ENCODE measurements at regions not wholly inside any gene's neighbourhood (a gene's known extent, or its start where the extent isn't known, plus 50 kb on each side); places are given as distances from the start of the nearest gene placed in this dataset.

DNA sequence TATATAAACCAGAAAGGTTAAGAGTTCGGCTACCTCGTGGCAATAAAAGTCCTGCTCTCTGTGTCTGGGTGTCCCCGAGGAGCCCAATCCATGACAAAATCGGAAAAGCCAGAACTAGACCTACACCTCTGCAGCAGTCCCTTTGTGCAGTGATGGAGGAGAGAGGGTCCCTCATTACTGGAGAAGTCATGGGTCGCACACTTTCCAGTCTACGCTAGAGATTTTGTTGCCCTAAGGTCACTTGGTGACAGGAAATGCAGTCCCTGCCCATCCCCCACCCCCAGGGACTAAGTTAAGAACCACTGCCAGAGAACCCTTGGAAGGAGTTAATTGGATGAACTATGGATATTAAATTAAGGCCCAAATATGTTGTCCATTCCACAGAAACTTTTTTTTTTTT is 104.4 kb upstream of the ATF7IP start:
- TF ChIP-seq, protein P1, sequence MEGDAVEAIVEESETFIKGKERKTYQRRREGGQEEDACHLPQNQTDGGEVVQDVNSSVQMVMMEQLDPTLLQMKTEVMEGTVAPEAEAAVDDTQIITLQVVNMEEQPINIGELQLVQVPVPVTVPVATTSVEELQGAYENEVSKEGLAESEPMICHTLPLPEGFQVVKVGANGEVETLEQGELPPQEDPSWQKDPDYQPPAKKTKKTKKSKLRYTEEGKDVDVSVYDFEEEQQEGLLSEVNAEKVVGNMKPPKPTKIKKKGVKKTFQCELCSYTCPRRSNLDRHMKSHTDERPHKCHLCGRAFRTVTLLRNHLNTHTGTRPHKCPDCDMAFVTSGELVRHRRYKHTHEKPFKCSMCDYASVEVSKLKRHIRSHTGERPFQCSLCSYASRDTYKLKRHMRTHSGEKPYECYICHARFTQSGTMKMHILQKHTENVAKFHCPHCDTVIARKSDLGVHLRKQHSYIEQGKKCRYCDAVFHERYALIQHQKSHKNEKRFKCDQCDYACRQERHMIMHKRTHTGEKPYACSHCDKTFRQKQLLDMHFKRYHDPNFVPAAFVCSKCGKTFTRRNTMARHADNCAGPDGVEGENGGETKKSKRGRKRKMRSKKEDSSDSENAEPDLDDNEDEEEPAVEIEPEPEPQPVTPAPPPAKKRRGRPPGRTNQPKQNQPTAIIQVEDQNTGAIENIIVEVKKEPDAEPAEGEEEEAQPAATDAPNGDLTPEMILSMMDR (IDR thresholded peaks at IDR 0.05), result no peak

DNA sequence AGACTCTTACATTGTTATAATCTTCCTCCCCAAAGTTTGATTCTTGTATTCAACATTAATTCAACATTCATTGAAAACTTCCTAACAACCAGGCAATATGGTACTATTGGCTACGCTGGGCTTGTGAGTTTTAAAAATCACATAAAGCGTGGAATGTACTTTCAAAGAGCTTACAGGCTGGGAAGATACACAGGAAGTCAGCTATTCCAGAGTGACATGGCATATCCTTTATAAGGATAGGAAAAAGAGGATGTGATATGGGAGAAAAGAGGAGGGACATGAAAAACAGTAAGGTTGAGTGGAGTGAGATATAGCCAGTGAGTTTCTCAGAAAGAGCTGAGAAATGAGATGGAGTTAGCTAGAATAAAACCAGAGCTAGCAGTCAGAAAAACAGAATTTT is 103.6 kb upstream of the ATF7IP start:
- TF ChIP-seq, protein P1 (IDR thresholded peaks at IDR 0.05), result no peak

DNA sequence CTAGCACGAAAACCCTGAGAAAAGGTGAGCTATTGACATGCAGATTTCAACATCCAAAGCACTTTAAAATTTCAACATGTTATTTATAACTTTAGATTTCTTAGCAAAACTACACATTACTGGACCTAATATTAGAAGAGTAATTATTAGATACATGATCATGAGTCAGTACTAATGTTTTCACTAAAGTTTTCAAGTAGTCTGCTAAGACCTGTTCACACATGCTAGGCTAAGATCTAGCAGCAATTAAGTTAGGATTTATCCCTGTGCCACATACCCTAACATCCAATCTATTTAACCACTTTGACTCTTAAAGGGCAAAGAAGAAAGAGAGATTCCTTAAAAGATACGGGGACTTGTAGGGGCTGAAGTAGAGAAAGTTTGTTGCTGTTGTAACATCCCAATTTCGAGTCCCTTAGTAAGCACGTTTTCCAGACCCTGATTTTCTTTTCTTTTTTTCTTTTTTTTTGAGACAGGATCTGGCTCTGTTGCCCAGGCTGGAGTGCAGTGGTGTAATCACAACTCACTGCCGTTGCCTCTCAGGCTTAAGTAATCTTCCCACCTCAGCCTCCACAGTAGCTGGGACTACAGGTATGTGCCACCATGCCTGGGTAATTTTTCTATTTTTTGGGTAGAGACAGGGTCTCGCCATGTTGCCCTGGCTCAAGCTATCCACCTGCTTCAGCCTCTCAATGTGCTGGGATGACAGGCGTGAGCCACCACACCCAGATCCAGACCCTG is 102.5 kb upstream of the ATF7IP start:
- TF ChIP-seq, protein P1 (IDR thresholded peaks at IDR 0.05), result no peak

DNA sequence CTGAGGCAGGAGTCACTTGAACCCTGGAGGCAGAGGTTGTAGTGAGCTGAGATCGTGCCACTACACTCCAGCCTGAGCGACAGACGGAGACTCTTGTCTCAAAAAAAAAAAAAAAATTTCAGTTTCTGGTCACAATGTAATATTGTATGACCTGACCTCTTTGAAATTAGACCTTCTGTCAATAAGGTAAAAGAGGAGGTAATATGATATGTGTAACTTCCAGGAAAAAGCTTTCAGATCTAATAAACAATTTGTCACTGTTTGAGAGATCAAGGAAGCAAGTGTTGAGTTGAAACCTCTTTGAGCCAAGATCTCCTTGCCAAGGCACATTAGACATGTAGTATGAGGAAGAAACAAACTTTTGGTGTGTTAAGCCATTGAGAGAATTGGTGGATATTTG is 101.7 kb upstream of the ATF7IP start:
- TF ChIP-seq, protein P1 (IDR thresholded peaks at IDR 0.05), result no peak

DNA sequence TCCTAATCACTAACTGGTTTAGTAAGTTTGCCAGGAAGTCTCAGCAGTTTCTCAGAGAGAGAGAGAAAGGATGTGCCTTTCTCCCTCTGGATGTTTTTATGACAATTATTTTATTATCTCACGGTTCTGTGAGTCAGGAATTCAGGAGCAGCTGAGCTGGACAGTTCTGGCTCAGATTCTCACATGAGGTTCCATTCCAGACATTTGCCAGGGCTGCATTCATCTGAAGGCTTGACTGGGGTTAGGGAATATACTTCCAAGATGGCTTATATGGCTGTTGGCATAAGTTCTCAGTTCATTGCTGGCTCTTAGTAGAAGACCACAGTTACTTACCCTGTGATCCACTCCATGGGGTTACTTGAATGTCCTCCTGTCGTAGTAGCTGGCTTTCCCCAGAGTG is 101.2 kb upstream of the ATF7IP start:
- TF ChIP-seq, protein P1 (IDR thresholded peaks at IDR 0.05), result no peak

DNA sequence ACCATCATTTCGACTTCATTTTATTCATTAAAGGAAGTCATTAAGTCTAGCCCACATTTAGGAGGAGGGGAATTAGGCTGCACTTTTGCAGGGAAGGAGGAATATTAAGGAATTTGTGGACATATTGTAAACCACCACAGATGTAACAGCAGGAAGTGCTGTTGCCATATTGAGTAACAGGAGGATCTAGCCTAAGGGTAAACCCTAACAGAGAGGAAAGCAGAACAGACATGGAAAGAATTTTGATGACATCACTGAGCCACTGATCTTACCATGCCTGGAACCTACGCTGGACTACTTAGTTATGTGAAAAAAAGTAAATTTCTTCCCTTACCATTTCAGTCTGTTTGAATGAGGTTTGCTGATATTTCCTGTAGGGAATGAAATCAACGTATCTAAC is 100.7 kb upstream of the ATF7IP start:
- TF ChIP-seq, protein P1 (IDR thresholded peaks at IDR 0.05), result no peak

DNA sequence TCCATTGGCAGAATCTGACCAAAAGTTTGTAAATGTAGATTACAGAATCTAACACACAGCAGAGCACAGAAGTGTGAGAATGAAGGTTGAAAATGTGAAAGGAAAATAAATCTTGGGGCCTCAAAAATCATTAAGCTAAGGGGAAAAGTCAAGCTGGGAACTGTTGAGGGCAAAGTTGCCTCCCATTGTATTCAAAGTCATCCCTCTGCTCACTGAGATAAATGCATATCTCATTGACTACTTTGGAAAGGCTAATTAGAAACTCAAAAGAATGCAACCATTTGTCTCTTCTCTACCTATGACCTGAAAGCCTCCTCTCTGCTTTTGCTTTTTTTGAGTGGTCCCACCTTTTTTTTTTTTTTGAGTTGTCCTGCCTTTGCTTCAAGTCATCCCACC is 97.4 kb upstream of the ATF7IP start:
- TF ChIP-seq, protein P1 (IDR thresholded peaks at IDR 0.05), result no peak

DNA sequence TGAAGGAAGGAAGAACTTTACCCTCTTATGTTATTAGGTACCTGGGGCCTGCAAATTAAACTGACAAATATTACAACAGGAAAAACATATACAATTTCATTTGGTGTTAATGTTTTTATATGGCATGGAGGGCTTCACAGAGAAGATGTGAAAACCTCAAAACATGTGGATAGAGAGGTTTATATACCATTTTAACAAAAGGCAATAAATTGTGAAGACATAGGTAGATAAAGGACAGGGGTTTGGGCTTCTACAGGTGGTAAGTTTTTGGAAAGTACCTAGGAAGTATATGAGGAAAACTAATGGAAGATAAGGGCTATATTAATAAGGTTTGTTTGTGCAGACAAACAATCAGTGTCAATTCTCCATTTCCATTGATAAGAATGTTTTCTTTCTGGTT is 95.1 kb upstream of the ATF7IP start:
- TF ChIP-seq, protein P1 (IDR thresholded peaks at IDR 0.05), result no peak
